GM10266 (cell line): ENCODE measurements at regions not wholly inside any gene's neighbourhood (a gene's known extent, or its start where the extent isn't known, plus 50 kb on each side); places are given as distances from the start of the nearest gene placed in this dataset.

Source experiments
- DNase-seq: peaks from one replicate; pipeline ENCODE4 v3.0.0; 2012; ENCODE audit errors: extremely low spot score
- CTCF ChIP-seq: IDR thresholded peaks from 2 replicates; pipeline ENCODE4 v1.5.1; 2012; ENCODE audit warnings: mild to moderate bottlenecking, low read depth; ENCODE audit not compliant: control insufficient read depth, insufficient read depth; ENCODE audit errors: missing control alignments

GRCh38 chr7:20839196-20839735 is 52.6 kb upstream of the SP8 start:
- no peak for DNase-seq
- no peak for TF ChIP-seq CTCF

- TF ChIP-seq CTCF: no peak
Measured at GRCh38 chr7:20839987-20840386, 53.3 kb upstream of the SP8 start.

GRCh38 chr7:20846791-20847190 is 60.1 kb upstream of the SP8 start:
- TF ChIP-seq CTCF: no peak
- DNase-seq: no peak

More at GRCh38 chr7:20839987-20840386, 53.3 kb upstream of the SP8 start:
- DNase-seq: no peak

- no peak for DNase-seq
- TF ChIP-seq CTCF: no peak
Measured at GRCh38 chr7:20858951-20859350, 72.3 kb upstream of the SP8 start.

- no peak for TF ChIP-seq CTCF
- DNase-seq: no peak
Measured at GRCh38 chr7:20861468-20861867, 74.8 kb upstream of the SP8 start.

- no peak for DNase-seq
- no peak for TF ChIP-seq CTCF
Measured at GRCh38 chr7:20862554-20862953, 75.9 kb upstream of the SP8 start.

- DNase-seq: no peak
- TF ChIP-seq CTCF: no peak
Measured at GRCh38 chr7:20864221-20864620, 77.5 kb upstream of the SP8 start.
